NB4 (cell line): ENCODE measurements at regions not wholly inside any gene's neighbourhood (a gene's known extent, or its start where the extent isn't known, plus 50 kb on each side); places are given as distances from the start of the nearest gene placed in this dataset.

Experiments used
- DNase-seq: peaks from one replicate; pipeline ENCODE4 v3.0.0; 2010; ENCODE audit warnings: low read depth
- H3K4me3 ChIP-seq: one replicate; pipeline ENCODE4 v1.5.1; 2011; ENCODE audit warnings: mild to moderate bottlenecking, low read depth, low read length, moderate library complexity
- MYC ChIP-seq: IDR thresholded peaks from 2 replicates; pipeline ENCODE4 v1.6.1; 2011; ENCODE audit warnings: low read depth, low read length
- POLR2A ChIP-seq: IDR thresholded peaks from 2 replicates; pipeline ENCODE4 v1.6.1; 2011; ENCODE audit warnings: mild to moderate bottlenecking; ENCODE audit not compliant: insufficient read length; ENCODE audit errors: extremely low read depth
- TF ChIP-seq, protein P1 (sequence below): IDR thresholded peaks from one replicate; pipeline ENCODE4 v1.5.1; 2012; ENCODE audit warnings: low read depth, low read length
- TF ChIP-seq, protein P2 (sequence below): IDR thresholded peaks from 2 replicates; pipeline ENCODE4 v1.6.1; 2011; ENCODE audit warnings: low read depth, low read length

DNA sequence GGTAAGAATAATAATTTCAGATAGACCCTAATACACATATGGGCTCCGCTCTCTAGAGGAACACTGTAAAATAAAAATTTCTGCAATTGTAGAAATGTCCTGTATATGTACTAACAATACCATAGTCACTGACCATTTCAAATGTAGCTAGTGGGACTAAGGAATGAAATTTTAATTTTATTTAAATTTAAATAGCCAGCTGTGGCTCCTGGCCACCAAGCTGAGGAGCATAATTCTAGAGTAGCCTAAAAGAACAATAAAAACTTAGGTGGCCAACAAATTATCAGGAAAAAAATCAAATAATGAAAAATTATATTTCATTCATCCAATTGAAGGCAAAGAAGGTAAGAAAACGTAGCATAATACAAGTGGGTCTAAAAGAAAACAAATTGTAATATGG is 240.9 kb upstream of the MIR17HG start:
- TF ChIP-seq POLR2A (no peak), MYC (no peak)
- TF ChIP-seq, protein P1, sequence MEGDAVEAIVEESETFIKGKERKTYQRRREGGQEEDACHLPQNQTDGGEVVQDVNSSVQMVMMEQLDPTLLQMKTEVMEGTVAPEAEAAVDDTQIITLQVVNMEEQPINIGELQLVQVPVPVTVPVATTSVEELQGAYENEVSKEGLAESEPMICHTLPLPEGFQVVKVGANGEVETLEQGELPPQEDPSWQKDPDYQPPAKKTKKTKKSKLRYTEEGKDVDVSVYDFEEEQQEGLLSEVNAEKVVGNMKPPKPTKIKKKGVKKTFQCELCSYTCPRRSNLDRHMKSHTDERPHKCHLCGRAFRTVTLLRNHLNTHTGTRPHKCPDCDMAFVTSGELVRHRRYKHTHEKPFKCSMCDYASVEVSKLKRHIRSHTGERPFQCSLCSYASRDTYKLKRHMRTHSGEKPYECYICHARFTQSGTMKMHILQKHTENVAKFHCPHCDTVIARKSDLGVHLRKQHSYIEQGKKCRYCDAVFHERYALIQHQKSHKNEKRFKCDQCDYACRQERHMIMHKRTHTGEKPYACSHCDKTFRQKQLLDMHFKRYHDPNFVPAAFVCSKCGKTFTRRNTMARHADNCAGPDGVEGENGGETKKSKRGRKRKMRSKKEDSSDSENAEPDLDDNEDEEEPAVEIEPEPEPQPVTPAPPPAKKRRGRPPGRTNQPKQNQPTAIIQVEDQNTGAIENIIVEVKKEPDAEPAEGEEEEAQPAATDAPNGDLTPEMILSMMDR: no peak
- TF ChIP-seq, protein P2, sequence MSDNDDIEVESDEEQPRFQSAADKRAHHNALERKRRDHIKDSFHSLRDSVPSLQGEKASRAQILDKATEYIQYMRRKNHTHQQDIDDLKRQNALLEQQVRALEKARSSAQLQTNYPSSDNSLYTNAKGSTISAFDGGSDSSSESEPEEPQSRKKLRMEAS: no peak
- DNase-seq: no peak
- H3K4me3 ChIP-seq: no peak overlapping the region

DNA sequence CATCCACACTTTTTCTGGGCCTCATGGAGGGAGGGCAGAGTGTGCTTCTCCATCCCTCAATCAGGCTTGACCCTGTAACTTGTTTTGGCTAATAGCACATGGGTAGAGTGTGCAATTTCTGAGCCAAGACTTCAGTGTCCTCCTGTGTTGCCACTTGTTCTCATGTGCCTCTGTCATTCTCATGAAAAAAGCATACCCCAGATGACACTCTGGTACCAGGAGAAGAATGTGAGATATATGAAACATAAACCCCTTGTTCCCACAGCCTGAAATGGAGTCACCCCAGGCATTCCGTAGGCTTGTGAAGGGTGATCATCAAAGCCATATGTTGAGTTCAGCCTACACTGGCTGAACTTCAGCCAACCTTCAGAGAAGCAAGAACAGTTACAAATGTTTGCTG is 239.2 kb upstream of the MIR17HG start:
- TF ChIP-seq, protein P2: no peak
- no peak for TF ChIP-seq POLR2A
- TF ChIP-seq, protein P1: no peak
- no peak for TF ChIP-seq MYC
- DNase-seq: no peak
- H3K4me3 ChIP-seq: no peak overlapping the region

DNA sequence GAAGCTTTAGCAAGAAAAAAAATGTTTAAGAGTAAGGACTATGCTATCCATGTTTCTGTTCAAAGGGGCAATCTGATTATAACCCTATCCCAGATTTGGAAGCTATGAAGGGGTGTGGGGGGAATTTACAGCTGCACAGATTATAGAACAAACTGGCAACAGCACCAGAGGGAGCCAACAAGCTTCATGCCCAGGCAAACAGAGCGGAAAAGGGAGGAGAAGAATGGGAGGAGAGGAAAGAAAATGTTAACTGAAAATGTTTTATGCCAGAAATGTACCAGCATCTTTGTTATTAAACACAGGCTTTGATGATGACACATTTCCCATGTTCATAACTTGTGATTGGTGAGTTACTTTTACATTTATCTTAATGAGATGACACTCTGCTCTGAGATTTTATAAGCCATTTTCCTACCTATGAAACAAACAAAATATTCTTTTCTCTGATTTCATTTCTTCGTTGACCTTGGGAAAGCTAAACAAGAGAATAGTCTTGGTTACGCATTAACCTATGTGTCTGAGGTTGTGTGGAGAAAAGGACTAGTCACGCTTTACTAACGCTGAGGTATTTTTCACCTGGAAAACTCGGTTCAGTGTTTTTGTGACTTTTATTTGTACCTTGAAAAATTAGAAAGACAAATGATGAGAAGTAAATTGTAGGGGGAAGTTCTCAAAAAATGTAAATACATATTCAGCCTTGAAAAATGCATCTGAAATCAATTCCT is 235.8 kb upstream of the MIR17HG start:
- H3K4me3 ChIP-seq: no peak overlapping the region
- DNase-seq: no peak

DNA sequence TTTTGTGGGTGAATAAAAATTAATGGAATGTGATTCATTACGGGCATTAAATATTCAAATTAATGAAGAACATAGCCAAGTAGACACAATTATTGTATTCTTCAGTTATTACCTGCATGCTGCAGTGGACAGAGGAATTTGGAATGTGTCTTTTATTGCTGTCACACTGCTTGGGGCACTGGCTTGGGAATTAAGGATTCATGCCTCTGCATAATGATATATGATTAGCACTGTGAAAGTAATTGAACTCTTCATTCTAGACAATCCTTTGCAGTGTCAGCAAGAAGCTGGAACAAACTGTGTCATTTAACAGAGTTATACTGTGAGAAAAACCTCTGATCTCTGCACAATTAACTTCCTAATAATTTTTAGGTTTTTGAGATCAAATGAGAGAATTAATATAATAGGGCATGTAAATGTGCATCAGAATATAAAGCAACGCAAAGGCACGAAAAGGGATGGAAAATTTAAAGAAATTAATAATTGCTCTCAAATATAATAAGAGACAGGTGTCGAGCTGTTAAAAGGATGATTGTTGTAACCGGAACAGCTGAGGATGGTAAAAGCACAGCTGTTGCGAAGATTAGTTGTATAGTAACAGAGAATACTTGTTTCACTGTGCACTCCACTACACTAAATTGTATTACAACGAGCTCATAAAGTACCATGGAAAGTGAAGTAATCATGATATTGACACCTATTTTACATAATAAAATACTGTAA is 235.1 kb upstream of the MIR17HG start:
- TF ChIP-seq, protein P2: no peak
- TF ChIP-seq MYC: no peak
- TF ChIP-seq, protein P1: no peak
- TF ChIP-seq POLR2A: no peak
- H3K4me3 ChIP-seq: no peak overlapping the region
- no peak for DNase-seq

More for the DNA sequence above, 235.8 kb upstream of the MIR17HG start:
- TF ChIP-seq, protein P2: no peak
- TF ChIP-seq MYC: no peak
- TF ChIP-seq, protein P1: no peak
- TF ChIP-seq POLR2A: no peak

DNA sequence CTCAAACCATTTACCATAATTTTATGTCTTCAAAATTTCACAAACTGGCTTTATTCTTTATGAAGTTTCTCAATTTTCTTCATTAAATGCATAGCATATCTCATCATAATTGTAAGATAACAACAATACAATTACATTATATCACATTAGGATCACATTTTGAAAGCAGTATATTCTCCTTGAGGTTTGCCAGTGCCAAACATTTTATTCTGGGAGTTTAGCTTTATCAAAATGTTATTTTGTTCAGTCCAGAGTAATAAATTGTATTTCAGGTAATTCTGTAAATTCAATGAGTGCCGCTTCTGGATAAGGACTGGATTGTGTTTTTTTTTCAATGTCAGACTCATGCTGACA is 234.6 kb upstream of the MIR17HG start:
- no peak overlapping the region for H3K4me3 ChIP-seq
- no peak for DNase-seq
- TF ChIP-seq POLR2A (no peak), MYC (no peak)
- TF ChIP-seq, protein P2: no peak
- TF ChIP-seq, protein P1: no peak
